ENCODE measurements at regions not wholly inside any gene's neighbourhood (a gene's known extent, or its start where the extent isn't known, plus 50 kb on each side); places are given as distances from the start of the nearest gene placed in this dataset.

- no peak for TF ChIP-seq EWSR1 (IDR thresholded peaks at IDR 0.05; ENCODE audit: borderline replicate concordance, low read depth, partially characterized antibody)
- TF ChIP-seq GATAD2B (IDR thresholded peaks at IDR 0.05; ENCODE audit: borderline replicate concordance): no peak
- TF ChIP-seq POLR3G (IDR thresholded peaks at IDR 0.05; ENCODE audit: extremely low read depth, insufficient read length, insufficient replicate concordance): no peak
- TF ChIP-seq MCM5 (IDR thresholded peaks at IDR 0.05; ENCODE audit: low read depth): no peak
- TF ChIP-seq TFAM (CRISPR knock-in tag; conservative IDR thresholded peaks at IDR 0.05): no peak
These were observed 161.3 kb downstream of the WSCD1 start (continued) for GRCh38 chr17:6231465-6231864.

GRCh38 chr17:6218333-6218732 is 148.2 kb downstream of the WSCD1 start:
- Histone ChIP-seq H3K27ac (ENCODE audit: extremely low read depth, low read depth, low read length) (no peak overlapping the region), H3K9me1 (ENCODE audit: control insufficient read depth, insufficient read depth, low read length) (no peaks in the 10 kb centered on the region), H3K27me3 (ENCODE audit: control insufficient read depth in 2 of 2, insufficient read depth in 2 of 2, low read length in 2 of 2) (peaks cover 0 to 5% of the 10 kb centered on the region in 2 experiments; a peak in 1 of 5 replicates), H3K4me3 (no peak overlapping the region), H3K9me3 (replicated peaks; ENCODE audit: control insufficient read depth, insufficient read depth, low read depth, low read length) (no peaks in the 10 kb centered on the region), H3K79me2 (ENCODE audit: control insufficient read depth, insufficient read depth, low read length) (no peaks in the 10 kb centered on the region), H4K20me1 (replicated peaks; ENCODE audit: control insufficient read depth, insufficient read depth, low read length) (no peaks in the 10 kb centered on the region), H2AFZ (ENCODE audit: low read depth, low read length) (no peak overlapping the region), H3K4me1 (replicated peaks in 1 of 2; ENCODE audit: control insufficient read depth in 2 of 2, insufficient read depth in 2 of 2, low read length in 2 of 2) (no peaks in the 10 kb centered on the region), H3K9ac (ENCODE audit: insufficient read depth in 1 of 2, low read depth in 2 of 2, low read length in 2 of 2) (no peak overlapping the region), H3K36me3 (ENCODE audit: control insufficient read depth, insufficient read depth, low read length) (no peaks in the 10 kb centered on the region), H3K4me2 (ENCODE audit: insufficient read depth, low read length) (no peak overlapping the region)
- 1% methylated on average over 7 of the region's 7 CpGs for WGBS (ENCODE audit: insufficient coverage, low coverage, missing lambda C conversion rate)
- intact Hi-C loops (cut with micrococcal nuclease): no loop called here
- TF ChIP-seq SP2 (IDR thresholded peaks at IDR 0.05; ENCODE audit: extremely low read depth, low read depth, low read length, poor library complexity, severe bottlenecking): no peak
- no peak for TF ChIP-seq POLR2A (conservative IDR thresholded peaks at IDR 0.05)
- TF ChIP-seq ZBED1 (IDR thresholded peaks at IDR 0.05): no peak
- no peak for TF ChIP-seq ZNF449 (CRISPR knock-in tag; IDR thresholded peaks at IDR 0.05)
- in situ Hi-C loops (cut with MboI): no loop called here
- CTCF ChIA-PET (ENCODE audit: low intra/inter-chr PET ratio): no interaction called here
- ATAC-seq (no peak), DNase-seq (ENCODE audit: extremely low read depth in 1 of 4, low spot score in 3 of 4) (no peak), FAIRE-seq (no peak)
- POLR2A ChIA-PET: no interaction called here
- no TSS peak for BruUV-seq (replicated peaks)

All from K562 (cell line).